PFSK-1 (cell line): ENCODE measurements at regions not wholly inside any gene's neighbourhood (a gene's known extent, or its start where the extent isn't known, plus 50 kb on each side); places are given as distances from the start of the nearest gene placed in this dataset.

Experiments used
- POLR2AphosphoS5 ChIP-seq: IDR thresholded peaks from 2 replicates; pipeline ENCODE4 v1.6.1; 2012; ENCODE audit warnings: low read depth, mild to moderate bottlenecking, control low read depth, low read length, moderate library complexity
- SIN3A ChIP-seq: IDR thresholded peaks from 2 replicates; pipeline ENCODE4 v1.6.1; 2012; ENCODE audit warnings: mild to moderate bottlenecking, low read length, moderate library complexity, borderline replicate concordance; ENCODE audit not compliant: insufficient read depth
- TAF1 ChIP-seq: IDR thresholded peaks from 2 replicates; pipeline ENCODE4 v1.6.1; 2012; ENCODE audit warnings: low read length, control low read depth, borderline replicate concordance; ENCODE audit not compliant: insufficient read depth

GRCh38 chr4:66923081-66923865 lies 622.0 kb downstream of the CENPC start:
- TF ChIP-seq SIN3A (no peak), TAF1 (no peak), POLR2AphosphoS5 (no peak)
